ENCODE measurements at regions not wholly inside any gene's neighbourhood (a gene's known extent, or its start where the extent isn't known, plus 50 kb on each side); places are given as distances from the start of the nearest gene placed in this dataset.

DNA sequence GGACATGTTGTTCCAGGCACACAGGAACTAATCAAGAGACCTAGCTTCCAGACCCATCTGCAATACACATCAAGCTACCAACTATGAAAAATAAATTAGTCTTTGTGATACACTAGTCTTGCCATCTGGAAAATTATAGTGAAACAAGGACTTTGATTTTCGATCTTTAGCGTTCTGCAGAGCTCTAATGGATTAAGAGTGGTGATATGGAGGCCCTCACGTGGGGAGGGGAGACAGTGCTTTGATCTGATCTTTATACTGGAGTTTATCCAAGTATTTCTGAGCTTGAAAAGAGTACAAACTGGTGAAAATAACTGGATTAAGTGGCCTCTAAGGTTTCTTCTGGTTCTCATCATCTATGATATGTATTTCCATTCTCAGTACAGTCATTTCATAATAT lies 273.4 kb upstream of the CDH7 start:
- intact Hi-C loops (cut with micrococcal nuclease; ENCODE audit: unreplicated experiment) = no loop called here
- BruUV-seq (replicated peaks) = no TSS peak
- H3K27me3 Mint-ChIP-seq (ENCODE audit: unreplicated experiment) = no peaks in the 10 kb centered on the region
- H3K9me3 Mint-ChIP-seq (ENCODE audit: low read depth, unreplicated experiment) = no peaks in the 10 kb centered on the region
- CTCF ChIA-PET = interaction anchor here (0.6 kb wide), 2 partner anchors 332 to 1787 kb away, joined by 3 to 4 read pairs; no protein-coding TSS in a partner anchor
- TF ChIP-seq, protein P1, sequence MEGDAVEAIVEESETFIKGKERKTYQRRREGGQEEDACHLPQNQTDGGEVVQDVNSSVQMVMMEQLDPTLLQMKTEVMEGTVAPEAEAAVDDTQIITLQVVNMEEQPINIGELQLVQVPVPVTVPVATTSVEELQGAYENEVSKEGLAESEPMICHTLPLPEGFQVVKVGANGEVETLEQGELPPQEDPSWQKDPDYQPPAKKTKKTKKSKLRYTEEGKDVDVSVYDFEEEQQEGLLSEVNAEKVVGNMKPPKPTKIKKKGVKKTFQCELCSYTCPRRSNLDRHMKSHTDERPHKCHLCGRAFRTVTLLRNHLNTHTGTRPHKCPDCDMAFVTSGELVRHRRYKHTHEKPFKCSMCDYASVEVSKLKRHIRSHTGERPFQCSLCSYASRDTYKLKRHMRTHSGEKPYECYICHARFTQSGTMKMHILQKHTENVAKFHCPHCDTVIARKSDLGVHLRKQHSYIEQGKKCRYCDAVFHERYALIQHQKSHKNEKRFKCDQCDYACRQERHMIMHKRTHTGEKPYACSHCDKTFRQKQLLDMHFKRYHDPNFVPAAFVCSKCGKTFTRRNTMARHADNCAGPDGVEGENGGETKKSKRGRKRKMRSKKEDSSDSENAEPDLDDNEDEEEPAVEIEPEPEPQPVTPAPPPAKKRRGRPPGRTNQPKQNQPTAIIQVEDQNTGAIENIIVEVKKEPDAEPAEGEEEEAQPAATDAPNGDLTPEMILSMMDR (IDR thresholded peaks at IDR 0.05; ENCODE audit: unreplicated experiment) = no peak
- no peaks in the 10 kb centered on the region for H3K4me1 Mint-ChIP-seq (ENCODE audit: low read depth, unreplicated experiment)
- no peaks in the 10 kb centered on the region for H3K36me3 Mint-ChIP-seq (ENCODE audit: insufficient read depth, unreplicated experiment)
- no peak for DNase-seq
- H3K4me3 Mint-ChIP-seq (ENCODE audit: low read depth, unreplicated experiment) = no peak overlapping the region
- no peak overlapping the region for H3K27ac Mint-ChIP-seq (ENCODE audit: unreplicated experiment)

DNA sequence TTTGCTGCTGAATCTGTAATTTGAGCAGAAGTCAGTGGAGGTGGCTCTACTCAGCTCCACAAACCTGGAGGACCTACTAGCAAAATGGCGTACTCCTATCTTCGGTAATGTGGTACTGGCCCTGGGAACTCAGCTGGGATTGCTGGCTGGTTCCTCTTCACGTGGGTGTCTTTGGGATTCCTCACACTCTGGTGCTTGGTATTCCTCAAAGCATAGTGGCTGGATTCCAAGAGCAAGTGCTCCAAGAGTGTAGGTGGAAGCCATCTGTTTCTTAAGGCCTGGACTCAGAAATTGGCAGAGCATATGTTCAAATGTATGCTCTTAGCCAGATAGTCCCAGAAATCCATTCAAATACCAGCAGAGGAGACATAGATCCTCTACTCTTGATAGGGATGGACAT lies 281.9 kb upstream of the CDH7 start:
- no peak for DNase-seq
- no peaks in the 10 kb centered on the region for H3K4me1 Mint-ChIP-seq (ENCODE audit: low read depth, unreplicated experiment)
- TF ChIP-seq, protein P1 (IDR thresholded peaks at IDR 0.05; ENCODE audit: unreplicated experiment) = no peak
- H3K4me3 Mint-ChIP-seq (ENCODE audit: low read depth, unreplicated experiment) = no peak overlapping the region
- H3K27ac Mint-ChIP-seq (ENCODE audit: unreplicated experiment) = no peak overlapping the region
- intact Hi-C loops (cut with micrococcal nuclease; ENCODE audit: unreplicated experiment) = no loop called here
- BruUV-seq (replicated peaks) = no TSS peak
- H3K36me3 Mint-ChIP-seq (ENCODE audit: insufficient read depth, unreplicated experiment) = no peaks in the 10 kb centered on the region
- H3K9me3 Mint-ChIP-seq (ENCODE audit: low read depth, unreplicated experiment) = peaks cover 2% of the 10 kb centered on the region
- no peaks in the 10 kb centered on the region for H3K27me3 Mint-ChIP-seq (ENCODE audit: unreplicated experiment)
- CTCF ChIA-PET = no interaction called here

DNA sequence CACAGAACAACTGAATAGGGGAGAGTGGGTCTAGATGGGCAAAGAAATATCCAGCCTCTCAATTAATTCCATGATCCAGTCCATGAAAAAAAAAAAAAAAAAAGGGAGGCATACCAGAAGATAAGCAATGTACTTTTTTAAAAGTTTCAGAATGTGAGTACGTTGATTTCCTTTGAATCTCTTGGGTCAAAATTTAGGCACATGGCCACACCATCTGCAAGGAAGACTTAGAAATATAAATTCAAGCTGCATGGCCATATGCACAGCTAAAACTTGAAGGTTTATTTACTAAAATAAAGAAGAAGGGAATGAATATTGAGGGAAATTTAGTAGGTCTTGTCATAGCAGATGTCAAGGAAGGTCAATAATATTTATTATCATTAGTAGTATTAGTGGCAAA lies 286.5 kb upstream of the CDH7 start:
- CTCF ChIA-PET = no interaction called here
- intact Hi-C loops (cut with micrococcal nuclease; ENCODE audit: unreplicated experiment) = no loop called here

DNA sequence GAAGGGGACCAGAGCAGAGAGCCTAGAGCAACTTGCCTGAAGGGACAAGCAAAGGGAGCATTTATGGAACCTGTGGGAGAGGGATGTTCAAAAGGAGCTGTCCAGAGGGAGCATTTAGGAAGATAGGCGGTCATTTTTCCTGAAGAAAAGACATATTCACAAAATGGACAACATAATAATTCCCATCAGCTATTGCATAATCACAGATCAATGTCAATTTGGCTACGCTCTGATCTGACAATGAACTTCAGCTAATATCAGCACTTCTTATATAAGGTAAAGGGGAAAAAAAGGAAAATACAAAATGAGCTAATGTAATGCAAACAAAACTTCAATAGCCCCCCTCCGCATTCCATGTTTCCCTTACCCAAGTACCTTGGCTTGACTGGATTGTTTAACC lies 291.1 kb upstream of the CDH7 start:
- CTCF ChIA-PET = no interaction called here
- DNase-seq = no peak
- Mint-ChIP-seq H3K9me3 (ENCODE audit: low read depth, unreplicated experiment) (no peaks in the 10 kb centered on the region), H3K4me1 (ENCODE audit: low read depth, unreplicated experiment) (no peaks in the 10 kb centered on the region), H3K27ac (ENCODE audit: unreplicated experiment) (no peak overlapping the region), H3K36me3 (ENCODE audit: insufficient read depth, unreplicated experiment) (no peaks in the 10 kb centered on the region), H3K4me3 (ENCODE audit: low read depth, unreplicated experiment) (no peak overlapping the region), H3K27me3 (ENCODE audit: unreplicated experiment) (no peaks in the 10 kb centered on the region)
- TF ChIP-seq, protein P1 (IDR thresholded peaks at IDR 0.05; ENCODE audit: unreplicated experiment) = no peak
- BruUV-seq (replicated peaks) = no TSS peak
- intact Hi-C loops (cut with micrococcal nuclease; ENCODE audit: unreplicated experiment) = no loop called here

More for the DNA sequence above, 286.5 kb upstream of the CDH7 start:
- Mint-ChIP-seq H3K27me3 (ENCODE audit: unreplicated experiment) (no peaks in the 10 kb centered on the region), H3K4me3 (ENCODE audit: low read depth, unreplicated experiment) (no peak overlapping the region), H3K9me3 (ENCODE audit: low read depth, unreplicated experiment) (peaks cover 2% of the 10 kb centered on the region), H3K27ac (ENCODE audit: unreplicated experiment) (no peak overlapping the region), H3K36me3 (ENCODE audit: insufficient read depth, unreplicated experiment) (no peaks in the 10 kb centered on the region), H3K4me1 (ENCODE audit: low read depth, unreplicated experiment) (no peaks in the 10 kb centered on the region)
- no peak for DNase-seq
- TF ChIP-seq, protein P1 (IDR thresholded peaks at IDR 0.05; ENCODE audit: unreplicated experiment) = no peak
- no TSS peak for BruUV-seq (replicated peaks)
